H1 (cell line): ENCODE measurements at regions not wholly inside any gene's neighbourhood (a gene's known extent, or its start where the extent isn't known, plus 50 kb on each side); places are given as distances from the start of the nearest gene placed in this dataset.

Source experiments
- CTCF ChIA-PET: fragments of 300-600 bp; sonication (Branson Sonifier 250); formaldehyde crosslinking; loops from one replicate; lab custom pipeline; 2021; ENCODE audit not compliant: partially characterized antibody; lab: Charles Lee
- POLR2A ChIA-PET: fragments of 300-600 bp; sonication (Branson Sonifier 250); formaldehyde crosslinking; loops from one replicate; lab custom pipeline; 2021; ENCODE audit warnings: inconsistent platforms; ENCODE audit not compliant: partially characterized antibody; lab: Charles Lee
- DNase-seq, 2 experiments: peaks; one replicate each; pipeline versions ENCODE4 v3.0.0 to v3.0.0-alpha.2; 2010 to 2022; ENCODE audit warnings: low spot score in 2 of 2, low read depth in 1 of 2, mixed read lengths in 1 of 2
- FAIRE-seq: peaks from 2 replicates; lab custom pipeline; 2011; peaks lifted over from hg19 to GRCh38; lab: Jason Lieb, UNC
- H2AFZ ChIP-seq: 2 replicates; pipeline ENCODE4 v1.8.1; 2012; ENCODE audit warnings: low read length, inconsistent platforms
- H2AK5ac ChIP-seq: 2 replicates; pipeline ENCODE4 v1.6.1; 2013; ENCODE audit warnings: low read depth, low read length
- H2BK120ac ChIP-seq: replicated peaks from 2 replicates; pipeline ENCODE3; 2013; ENCODE audit warnings: low read depth, low read length, inconsistent platforms
- H2BK12ac ChIP-seq: 2 replicates; pipeline ENCODE4 v1.6.1; 2013; ENCODE audit warnings: low read depth, low read length
- H2BK15ac ChIP-seq: 2 replicates; pipeline ENCODE4 v1.6.1; 2013; ENCODE audit warnings: low read length
- H2BK20ac ChIP-seq: 2 replicates; pipeline ENCODE4 v1.6.1; 2013; ENCODE audit warnings: low read length
- H2BK5ac ChIP-seq: 2 replicates; pipeline ENCODE4 v1.6.1; 2013; ENCODE audit warnings: low read depth, low read length
- H3K14ac ChIP-seq: 2 replicates; pipeline ENCODE4 v1.6.1; 2013; ENCODE audit warnings: inconsistent platforms; ENCODE audit not compliant: insufficient read length
- H3K18ac ChIP-seq: 2 replicates; pipeline ENCODE4 v1.6.1; 2013; ENCODE audit warnings: low read length; ENCODE audit errors: extremely low read depth
- H3K23ac ChIP-seq: 2 replicates; pipeline ENCODE4 v1.6.1; 2013; ENCODE audit warnings: inconsistent platforms; ENCODE audit not compliant: insufficient read length
- H3K23me2 ChIP-seq: 2 replicates; pipeline ENCODE4 v1.6.1; 2013; ENCODE audit warnings: low read depth, low read length
- H3K27ac ChIP-seq: 2 replicates; pipeline ENCODE4 v1.6.1; 2011; ENCODE audit warnings: low read depth, low read length, inconsistent platforms
- H3K27me3 ChIP-seq, 4 experiments: replicated peaks in 1 of 4; 1 replicate in 1 of 4; 2 replicates in 3 of 4; pipeline versions ENCODE4 v1.6.1 to v1.8.1; 2011 to 2013; ENCODE audit warnings: low read length in 3 of 4, mild to moderate bottlenecking in 3 of 4, inconsistent platforms in 2 of 4, mixed read lengths in 2 of 4, moderate library complexity in 1 of 4; ENCODE audit not compliant: control insufficient read depth in 3 of 4, insufficient read depth in 3 of 4; ENCODE audit errors: extremely low read depth in 1 of 4
- H3K36me3 ChIP-seq, 4 experiments: 2 replicates each; pipeline versions ENCODE4 v1.6.1 to v1.8.1; 2011 to 2013; ENCODE audit warnings: mild to moderate bottlenecking in 4 of 4, low read length in 3 of 4, moderate library complexity in 2 of 4, control low read depth in 1 of 4, inconsistent platforms in 1 of 4; ENCODE audit not compliant: insufficient read depth in 4 of 4, control insufficient read depth in 2 of 4
- H3K4ac ChIP-seq: replicated peaks from 2 replicates; pipeline ENCODE3; 2013; ENCODE audit warnings: low read length, low read depth, mixed read lengths, inconsistent platforms; ENCODE audit not compliant: insufficient read length
- H3K4me1 ChIP-seq, 4 experiments: replicated peaks in 1 of 4; 1 replicate in 1 of 4; 2 replicates in 3 of 4; pipeline versions ENCODE4 v1.6.1 to v1.8.1; 2011 to 2013; ENCODE audit warnings: low read length in 3 of 4, inconsistent platforms in 2 of 4, mixed read lengths in 1 of 4; ENCODE audit not compliant: insufficient read depth in 4 of 4, control insufficient read depth in 3 of 4
- H3K4me2 ChIP-seq, 2 experiments: 2 replicates each; pipeline versions ENCODE4 v1.6.1 to v1.8.1; 2011 to 2013; ENCODE audit warnings: low read depth in 2 of 2, low read length in 2 of 2, control low read depth in 1 of 2, inconsistent platforms in 1 of 2, mild to moderate bottlenecking in 1 of 2; ENCODE audit not compliant: insufficient read depth in 1 of 2
- H3K4me3 ChIP-seq, 4 experiments: fragments of 200-600, 300-600 bp in 1 of 4; sonication (generic), shearing (Covaris generic), sonication (Bioruptor Twin) in 1 of 4; 2 replicates each; pipeline versions ENCODE4 v1.5.1 to v1.8.1; 2011 to 2016; ENCODE audit warnings: low read length in 4 of 4, low read depth in 3 of 4, control low read depth in 2 of 4, inconsistent platforms in 2 of 4, mild to moderate bottlenecking in 2 of 4, mixed read lengths in 1 of 4, moderate library complexity in 1 of 4; ENCODE audit not compliant: insufficient read depth in 2 of 4; ENCODE audit errors: extremely low read depth in 1 of 4
- H3K56ac ChIP-seq: replicated peaks from 2 replicates; pipeline ENCODE3; 2013; ENCODE audit warnings: low read depth, mild to moderate bottlenecking, mixed read lengths, low read length, inconsistent platforms; ENCODE audit not compliant: insufficient read length
- H3K79me1 ChIP-seq: 2 replicates; pipeline ENCODE4 v1.6.1; 2013; ENCODE audit warnings: low read depth, low read length, control low read depth
- H3K79me2 ChIP-seq, 2 experiments: 2 replicates each; pipeline versions ENCODE4 v1.6.1 to v1.8.1; 2012 to 2013; ENCODE audit warnings: low read length in 2 of 2, mild to moderate bottlenecking in 2 of 2, inconsistent platforms in 1 of 2; ENCODE audit not compliant: insufficient read depth in 2 of 2, control insufficient read depth in 1 of 2
- H3K9ac ChIP-seq, 4 experiments: replicated peaks in 1 of 4; 1 replicate in 1 of 4; 2 replicates in 3 of 4; pipeline versions ENCODE4 v1.6.1 to v1.8.1; 2011 to 2013; ENCODE audit warnings: low read depth in 3 of 4, low read length in 3 of 4, control low read depth in 2 of 4, mild to moderate bottlenecking in 2 of 4, moderate library complexity in 2 of 4, inconsistent platforms in 1 of 4; ENCODE audit errors: extremely low read depth in 1 of 4
- H3K9me3 ChIP-seq, 2 experiments: 2 replicates each; pipeline versions ENCODE4 v1.6.1 to v1.8.1; 2012 to 2013; ENCODE audit warnings: mild to moderate bottlenecking in 2 of 2, moderate library complexity in 2 of 2, control low read depth in 1 of 2, inconsistent platforms in 1 of 2, low read depth in 1 of 2, low read length in 1 of 2, mixed read lengths in 1 of 2; ENCODE audit not compliant: insufficient read depth in 2 of 2
- H4K20me1 ChIP-seq, 2 experiments: replicated peaks in 1 of 2; 2 replicates each; pipeline versions ENCODE3 to v1.8.1; 2011 to 2013; ENCODE audit warnings: inconsistent platforms in 2 of 2, low read length in 2 of 2, mild to moderate bottlenecking in 1 of 2; ENCODE audit not compliant: insufficient read depth in 2 of 2, control insufficient read depth in 1 of 2
- H4K5ac ChIP-seq: 2 replicates; pipeline ENCODE4 v1.6.1; 2013; ENCODE audit warnings: low read length, low read depth, mixed read lengths, inconsistent platforms; ENCODE audit not compliant: insufficient read length
- H4K8ac ChIP-seq: 2 replicates; pipeline ENCODE4 v1.8.0; 2013; ENCODE audit warnings: mild to moderate bottlenecking, moderate library complexity, low read length, inconsistent platforms; ENCODE audit not compliant: insufficient read depth; ENCODE audit errors: extremely low read depth
- H4K91ac ChIP-seq: replicated peaks from 2 replicates; pipeline ENCODE3; 2013; ENCODE audit warnings: low read length, mixed read lengths, inconsistent platforms; ENCODE audit not compliant: insufficient read length
- ASH2L ChIP-seq: fragments of 200-600, 300-600 bp; sonication (generic); IDR thresholded peaks from one replicate; pipeline ENCODE4 v1.7.1; 2017; ENCODE audit warnings: low read length
- CBX5 ChIP-seq: fragments of 300-800, 300-1000 bp; sonication (generic); IDR thresholded peaks from 2 replicates; pipeline ENCODE4 v1.7.1; 2016; ENCODE audit warnings: antibody characterized with exemption, low read length, low read depth
- CREB1 ChIP-seq: IDR thresholded peaks from 2 replicates; pipeline ENCODE4 v1.6.1; 2012; ENCODE audit warnings: inconsistent platforms
- JUN ChIP-seq: IDR thresholded peaks from 2 replicates; pipeline ENCODE4 v1.6.1; 2011; ENCODE audit warnings: low read depth, mild to moderate bottlenecking, improper control_type of control experiment, low read length
- RFX5 ChIP-seq: IDR thresholded peaks from 2 replicates; pipeline ENCODE4 v1.6.1; 2011; ENCODE audit warnings: low read depth, low read length, improper control_type of control experiment, borderline replicate concordance
- RXRA ChIP-seq: IDR thresholded peaks from 2 replicates; pipeline ENCODE4 v1.6.1; 2011; ENCODE audit warnings: low read depth, mild to moderate bottlenecking, low read length, moderate library complexity; ENCODE audit not compliant: insufficient read depth
- TAF7 ChIP-seq: optimal IDR thresholded peaks from 2 replicates; pipeline ENCODE3; 2011; ENCODE audit warnings: low read depth, mild to moderate bottlenecking, inconsistent platforms, low read length, moderate library complexity, borderline replicate concordance
- TBP ChIP-seq: IDR thresholded peaks from 2 replicates; pipeline ENCODE4 v1.6.1; 2011; ENCODE audit warnings: low read depth, low read length, improper control_type of control experiment
- TEAD4 ChIP-seq: IDR thresholded peaks from 2 replicates; pipeline ENCODE4 v1.6.1; 2012; ENCODE audit warnings: low read depth, low read length, inconsistent platforms, mixed read lengths
- YY1 ChIP-seq: IDR thresholded peaks from 2 replicates; pipeline ENCODE4 v1.6.1; 2011; ENCODE audit warnings: low read depth, mild to moderate bottlenecking, low read length
- WGBS, 2 experiments: shearing (Covaris generic) in 1 of 2; methylation state at CpG; one replicate each; pipeline versions ENCODE4 v1.1.6 to v1.1.7; 2013 to 2015; ENCODE audit warnings: low lambda C conversion rate in 2 of 2, mixed read lengths in 2 of 2, inconsistent platforms in 1 of 2, low coverage in 1 of 2, missing lambda C conversion rate in 1 of 2; ENCODE audit not compliant: insufficient replicate concordance in 2 of 2, insufficient coverage in 1 of 2, insufficient read length in 1 of 2; ENCODE audit errors: extremely low coverage in 1 of 2, missing lambda C conversion rate in 1 of 2; 5-methylcytosine and 5-hydroxymethylcytosine counted together
- TF ChIP-seq, protein P1 (sequence below): IDR thresholded peaks from 2 replicates; pipeline ENCODE4 v1.6.1; 2012; ENCODE audit warnings: inconsistent platforms

DNA sequence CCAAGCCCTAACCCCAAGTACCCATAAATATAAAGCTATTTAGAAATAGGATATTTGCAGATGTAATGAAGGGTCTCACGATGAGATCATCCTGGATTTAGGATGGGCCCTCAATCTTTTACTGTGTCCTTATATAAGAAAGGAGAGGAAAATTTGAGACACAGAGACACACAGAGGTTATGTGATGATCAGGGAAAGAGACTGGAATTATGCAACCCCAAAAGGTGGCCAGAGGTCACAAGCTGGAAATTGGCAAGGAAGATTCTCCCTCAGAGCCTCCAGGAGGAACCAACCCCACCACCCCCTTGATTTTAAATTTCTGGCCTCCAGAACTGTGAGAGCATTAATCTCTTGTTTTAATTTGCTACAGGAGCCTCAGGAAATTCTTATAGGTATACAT lies 334.9 kb upstream of the PRICKLE1 start:
- Histone ChIP-seq H2BK5ac (no peak overlapping the region), H2AFZ (no peak overlapping the region), H3K79me1 (no peaks in the 10 kb centered on the region), H2BK120ac (no peak overlapping the region), H2BK12ac (no peak overlapping the region), H3K4me1 (no peaks in the 10 kb centered on the region), H3K4me3 (no peak overlapping the region), H3K23me2 (no peaks in the 10 kb centered on the region), H3K4me2 (no peak overlapping the region), H3K56ac (no peak overlapping the region), H3K23ac (no peak overlapping the region), H3K36me3 (no peaks in the 10 kb centered on the region), H3K9me3 (no peaks in the 10 kb centered on the region), H3K27me3 (no peaks in the 10 kb centered on the region), H4K8ac (no peak overlapping the region), H3K9ac (no peak overlapping the region), H3K79me2 (no peaks in the 10 kb centered on the region), H3K14ac (no peak overlapping the region), H3K18ac (no peak overlapping the region), H3K4ac (no peak overlapping the region), H2BK15ac (no peak overlapping the region), H4K20me1 (no peaks in the 10 kb centered on the region), H2BK20ac (no peak overlapping the region), H3K27ac (no peak overlapping the region), H2AK5ac (no peak overlapping the region), H4K91ac (no peak overlapping the region), H4K5ac (no peak overlapping the region)
- ChIA-PET POLR2A (no interaction called here), CTCF (no interaction called here)
- DNase-seq (no peak), FAIRE-seq (no peak)
- TF ChIP-seq, protein P1, sequence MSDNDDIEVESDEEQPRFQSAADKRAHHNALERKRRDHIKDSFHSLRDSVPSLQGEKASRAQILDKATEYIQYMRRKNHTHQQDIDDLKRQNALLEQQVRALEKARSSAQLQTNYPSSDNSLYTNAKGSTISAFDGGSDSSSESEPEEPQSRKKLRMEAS = no peak
- no peak for TF ChIP-seq RFX5
- TF ChIP-seq CBX5 = no peak
- no peak for TF ChIP-seq ASH2L
- no peak for TF ChIP-seq TBP
- TF ChIP-seq JUN = no peak
- no peak for TF ChIP-seq CREB1
- TF ChIP-seq TAF7 = no peak
- no peak for TF ChIP-seq YY1
- TF ChIP-seq TEAD4 = no peak
- no peak for TF ChIP-seq RXRA
- 84% methylated on average over 1 of the region's 1 CpG; no CpG with 5 or more reads in 1 of the 2 experiments for WGBS, 2 experiments
